KMS-11 (cell line): ENCODE measurements at regions not wholly inside any gene's neighbourhood (a gene's known extent, or its start where the extent isn't known, plus 50 kb on each side); places are given as distances from the start of the nearest gene placed in this dataset.

Source experiments
- H2AFZ ChIP-seq: fragments of 200-600 bp; sonication (generic); 2 replicates; pipeline ENCODE4 v1.6.1; 2016; ENCODE audit warnings: antibody characterized with exemption, mixed run types, low read depth
- H3K27ac ChIP-seq: fragments of 200-600 bp; sonication (generic); 2 replicates; pipeline ENCODE4 v1.6.1; 2016; ENCODE audit warnings: mild to moderate bottlenecking, mixed run types
- H3K27me3 ChIP-seq: fragments of 200-600 bp; sonication (generic); 2 replicates; pipeline ENCODE4 v1.6.1; 2017; ENCODE audit warnings: mild to moderate bottlenecking, low read depth, mixed run types, moderate library complexity; ENCODE audit not compliant: insufficient read depth
- H3K36me3 ChIP-seq: fragments of 200-600 bp; sonication (generic); 2 replicates; pipeline ENCODE4 v1.6.1; 2017; ENCODE audit warnings: mild to moderate bottlenecking, mixed run types; ENCODE audit not compliant: insufficient read depth
- H3K4me1 ChIP-seq: fragments of 200-600 bp; sonication (generic); 2 replicates; pipeline ENCODE4 v1.6.1; 2016; ENCODE audit warnings: mild to moderate bottlenecking, low read depth, mixed run types; ENCODE audit not compliant: poor library complexity, severe bottlenecking
- H3K4me2 ChIP-seq: fragments of 200-600 bp; sonication (generic); 2 replicates; pipeline ENCODE4 v1.7.0; 2016; ENCODE audit warnings: mild to moderate bottlenecking, mixed run types
- H3K4me3 ChIP-seq: fragments of 200-600 bp; sonication (generic); IDR thresholded peaks from 2 replicates; pipeline ENCODE4 v1.6.1; 2017; ENCODE audit warnings: low read depth, low read length, mixed read lengths; ENCODE audit not compliant: insufficient read depth
- H3K79me2 ChIP-seq: fragments of 200-600 bp; sonication (generic); 2 replicates; pipeline ENCODE4 v1.6.1; 2016; ENCODE audit warnings: low read depth, mixed run types; ENCODE audit not compliant: insufficient read depth
- H3K9ac ChIP-seq: fragments of 200-600 bp; sonication (generic); 2 replicates; pipeline ENCODE4 v1.6.1; 2016; ENCODE audit warnings: mild to moderate bottlenecking, mixed run types
- H4K20me1 ChIP-seq: fragments of 200-600 bp; sonication (generic); 2 replicates; pipeline ENCODE4 v1.6.1; 2016; ENCODE audit warnings: mild to moderate bottlenecking, mixed run types; ENCODE audit not compliant: insufficient read depth
- TF ChIP-seq, protein P1 (sequence below): fragments of 200-600 bp; sonication (generic); conservative IDR thresholded peaks from 2 replicates; pipeline ENCODE4 v1.6.1; 2017; ENCODE audit warnings: low read depth, mild to moderate bottlenecking, antibody characterized with exemption, low read length, moderate library complexity, mixed read lengths

DNA sequence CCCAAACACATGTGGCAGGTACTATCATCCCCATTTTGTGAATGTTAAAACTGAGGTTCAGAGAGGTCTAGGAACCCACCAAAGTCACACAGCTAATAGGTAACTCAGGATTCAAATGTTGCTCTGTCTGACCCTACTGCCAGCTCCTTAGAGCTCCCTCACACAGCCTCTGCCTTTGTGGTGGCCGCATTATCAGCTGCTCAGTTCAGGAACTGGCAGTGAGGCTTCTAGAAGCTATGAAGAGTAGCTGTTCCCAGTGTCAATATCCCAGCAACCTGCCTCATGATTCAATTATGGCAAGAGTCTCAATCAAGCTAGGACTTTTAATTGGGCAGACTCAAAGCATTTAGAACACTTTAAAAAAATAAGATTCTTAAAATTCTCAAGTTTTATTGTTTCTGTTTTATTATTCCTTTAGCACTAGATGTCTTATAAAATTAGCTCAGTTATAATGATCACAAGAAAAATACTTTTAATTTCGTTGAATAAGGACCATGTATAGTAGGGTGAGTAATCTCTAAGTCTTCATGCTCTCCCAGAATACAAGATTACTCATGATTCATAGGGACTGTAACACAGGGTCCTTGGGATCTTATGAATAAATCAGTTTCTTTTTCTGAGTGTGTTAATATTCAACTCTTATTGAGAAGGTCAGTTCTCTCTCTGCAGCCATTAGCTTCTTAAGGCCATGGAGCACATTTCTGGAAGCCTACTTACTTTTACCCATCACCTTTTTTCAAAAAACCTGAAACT is 342.7 kb downstream of the RND3 start:
- Histone ChIP-seq H3K36me3 (no peaks in the 10 kb centered on the region), H3K4me1 (no peaks in the 10 kb centered on the region), H3K79me2 (no peaks in the 10 kb centered on the region), H3K4me2 (no peak overlapping the region), H3K27me3 (no peaks in the 10 kb centered on the region), H3K27ac (no peak overlapping the region), H2AFZ (no peak overlapping the region), H4K20me1 (no peaks in the 10 kb centered on the region), H3K9ac (no peak overlapping the region), H3K4me3 (no peak overlapping the region)
- TF ChIP-seq, protein P1, sequence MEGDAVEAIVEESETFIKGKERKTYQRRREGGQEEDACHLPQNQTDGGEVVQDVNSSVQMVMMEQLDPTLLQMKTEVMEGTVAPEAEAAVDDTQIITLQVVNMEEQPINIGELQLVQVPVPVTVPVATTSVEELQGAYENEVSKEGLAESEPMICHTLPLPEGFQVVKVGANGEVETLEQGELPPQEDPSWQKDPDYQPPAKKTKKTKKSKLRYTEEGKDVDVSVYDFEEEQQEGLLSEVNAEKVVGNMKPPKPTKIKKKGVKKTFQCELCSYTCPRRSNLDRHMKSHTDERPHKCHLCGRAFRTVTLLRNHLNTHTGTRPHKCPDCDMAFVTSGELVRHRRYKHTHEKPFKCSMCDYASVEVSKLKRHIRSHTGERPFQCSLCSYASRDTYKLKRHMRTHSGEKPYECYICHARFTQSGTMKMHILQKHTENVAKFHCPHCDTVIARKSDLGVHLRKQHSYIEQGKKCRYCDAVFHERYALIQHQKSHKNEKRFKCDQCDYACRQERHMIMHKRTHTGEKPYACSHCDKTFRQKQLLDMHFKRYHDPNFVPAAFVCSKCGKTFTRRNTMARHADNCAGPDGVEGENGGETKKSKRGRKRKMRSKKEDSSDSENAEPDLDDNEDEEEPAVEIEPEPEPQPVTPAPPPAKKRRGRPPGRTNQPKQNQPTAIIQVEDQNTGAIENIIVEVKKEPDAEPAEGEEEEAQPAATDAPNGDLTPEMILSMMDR, result no peak

DNA sequence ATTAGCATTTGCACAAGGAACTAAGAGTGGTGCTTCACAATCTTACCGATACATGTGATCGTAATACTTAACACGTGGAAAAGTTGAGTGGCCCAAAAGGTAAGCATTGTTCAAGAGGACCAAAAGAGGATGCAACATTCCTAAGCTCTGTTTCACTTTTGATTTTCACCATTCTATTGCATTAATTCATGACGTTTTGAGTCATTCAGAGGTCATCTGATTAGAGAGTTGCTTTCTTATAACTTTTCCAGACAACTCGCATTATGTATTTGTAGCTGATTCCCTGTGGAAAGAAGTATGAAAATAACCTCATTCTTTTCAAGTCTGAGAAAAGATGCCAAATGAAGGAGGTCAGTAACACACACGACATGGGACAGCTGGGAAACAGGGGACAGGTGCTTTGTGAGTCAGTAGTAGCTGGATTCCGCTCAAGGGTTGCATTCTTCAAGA is 344.4 kb downstream of the RND3 start:
- H3K79me2 ChIP-seq, result no peaks in the 10 kb centered on the region
- H3K4me2 ChIP-seq, result no peak overlapping the region
- no peaks in the 10 kb centered on the region for H4K20me1 ChIP-seq
- H3K27me3 ChIP-seq, result no peaks in the 10 kb centered on the region
- no peaks in the 10 kb centered on the region for H3K4me1 ChIP-seq
- H2AFZ ChIP-seq, result no peak overlapping the region
- no peak overlapping the region for H3K4me3 ChIP-seq
- H3K36me3 ChIP-seq, result no peaks in the 10 kb centered on the region
- TF ChIP-seq, protein P1, result no peak
- H3K27ac ChIP-seq, result no peak overlapping the region
- no peak overlapping the region for H3K9ac ChIP-seq

DNA sequence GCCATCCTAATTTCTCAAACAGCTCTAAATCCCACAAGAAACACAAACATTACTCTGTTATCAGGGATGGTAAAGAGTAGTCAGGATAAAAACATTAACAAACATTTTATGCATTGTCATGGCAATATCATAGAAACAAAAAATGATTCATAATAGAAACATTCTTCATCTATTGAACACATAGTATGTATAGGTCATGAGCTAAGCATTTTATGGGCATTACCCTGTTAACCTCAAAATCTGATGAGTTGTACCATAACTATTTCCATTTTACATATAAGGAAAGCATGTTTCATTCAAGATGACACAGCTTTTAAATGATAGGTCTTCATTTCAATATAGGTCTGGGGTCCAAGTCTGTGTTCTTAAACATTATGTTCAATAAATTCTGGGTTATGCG is 344.9 kb downstream of the RND3 start:
- no peak overlapping the region for H3K4me3 ChIP-seq
- H3K9ac ChIP-seq, result no peak overlapping the region
- no peak overlapping the region for H3K4me2 ChIP-seq
- TF ChIP-seq, protein P1, result no peak
- H3K79me2 ChIP-seq, result no peaks in the 10 kb centered on the region
- H3K36me3 ChIP-seq, result no peaks in the 10 kb centered on the region
- no peaks in the 10 kb centered on the region for H4K20me1 ChIP-seq
- H3K27me3 ChIP-seq, result no peaks in the 10 kb centered on the region
- no peak overlapping the region for H2AFZ ChIP-seq
- no peak overlapping the region for H3K27ac ChIP-seq
- no peaks in the 10 kb centered on the region for H3K4me1 ChIP-seq

DNA sequence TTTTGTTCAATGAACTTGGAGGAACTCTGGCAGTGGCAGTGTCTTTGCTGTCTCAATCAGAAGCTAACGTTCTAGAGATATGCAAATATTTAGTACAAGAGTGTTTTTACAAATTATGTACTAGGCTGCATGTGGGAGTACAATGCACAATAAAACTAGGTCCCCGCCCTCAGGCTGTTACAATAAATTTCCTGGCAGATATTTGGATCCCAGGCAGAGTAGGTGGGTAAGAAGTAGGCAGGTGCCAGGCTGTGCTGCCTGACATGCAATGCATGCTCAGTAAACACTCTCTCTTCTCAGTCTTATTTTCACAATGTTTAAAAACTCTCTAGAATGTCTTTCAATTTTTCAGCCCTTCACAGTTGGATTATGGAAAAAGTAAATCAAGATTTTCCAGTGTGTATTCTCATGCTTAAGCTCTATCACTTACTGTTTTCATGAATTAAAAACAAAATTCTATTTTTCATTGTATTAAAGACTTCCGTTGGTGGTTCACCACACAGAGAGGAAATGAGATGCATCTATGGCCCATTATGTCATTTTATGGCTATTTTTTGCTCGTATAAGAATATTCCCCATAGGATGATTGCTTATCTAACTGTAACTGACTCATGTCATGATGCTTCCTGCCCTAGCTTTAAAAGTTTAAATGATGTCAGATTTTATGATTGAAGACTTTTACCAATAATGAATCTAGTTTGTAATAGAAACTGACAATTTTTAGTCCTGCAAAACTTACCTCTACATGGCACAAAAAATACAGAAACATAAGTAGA is 346.1 kb downstream of the RND3 start:
- Histone ChIP-seq H3K27ac (no peak overlapping the region), H3K79me2 (no peaks in the 10 kb centered on the region), H3K27me3 (no peaks in the 10 kb centered on the region), H3K4me1 (no peaks in the 10 kb centered on the region), H4K20me1 (no peaks in the 10 kb centered on the region), H3K4me3 (no peak overlapping the region), H2AFZ (no peak overlapping the region), H3K4me2 (no peak overlapping the region), H3K9ac (no peak overlapping the region), H3K36me3 (no peaks in the 10 kb centered on the region)
- TF ChIP-seq, protein P1, result no peak
